ELR (cell line): ENCODE measurements at regions not wholly inside any gene's neighbourhood (a gene's known extent, or its start where the extent isn't known, plus 50 kb on each side); places are given as distances from the start of the nearest gene placed in this dataset.
A peak's percentile ranks its signal among the peaks of the same experiment; 100 is the strongest.

Experiments
- DNase-seq: peaks from one replicate; pipeline ENCODE4 v3.0.0-alpha.2; 2015; ENCODE audit warnings: low read depth

DNA sequence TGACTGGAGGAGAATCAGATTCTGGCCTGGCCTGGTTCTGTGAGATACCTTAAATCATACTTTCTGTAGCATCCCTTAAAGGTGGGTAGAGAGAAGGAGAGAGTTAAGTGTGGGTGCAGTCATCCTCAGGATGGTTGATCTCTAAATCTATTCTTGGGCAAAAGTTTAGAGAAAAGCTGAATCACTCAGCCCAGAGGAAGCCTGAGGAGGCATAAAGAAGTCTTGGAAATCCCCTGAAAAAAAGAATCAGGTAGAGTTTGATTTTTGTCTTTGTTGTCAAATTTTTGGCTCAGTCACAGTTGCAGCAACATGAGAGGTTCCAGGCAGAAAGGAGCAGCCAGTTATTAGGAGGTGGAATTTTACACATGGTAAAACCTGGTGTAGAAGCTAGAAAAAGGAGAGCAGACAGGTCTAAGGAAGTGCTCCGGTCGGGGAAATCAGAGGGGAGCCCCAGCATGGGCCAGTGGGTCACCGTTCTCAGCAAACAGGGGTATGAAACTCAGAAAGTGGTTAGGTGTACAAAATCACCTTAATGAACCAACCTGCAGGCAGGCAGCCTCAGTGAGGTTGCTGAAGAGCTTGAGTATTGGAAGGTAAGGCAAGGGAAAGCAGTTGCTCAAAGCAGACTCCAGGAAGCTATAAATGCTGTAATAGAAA lies 116.2 kb upstream of the CNTLN start:
- peak; percentile 42 for DNase-seq

DNA sequence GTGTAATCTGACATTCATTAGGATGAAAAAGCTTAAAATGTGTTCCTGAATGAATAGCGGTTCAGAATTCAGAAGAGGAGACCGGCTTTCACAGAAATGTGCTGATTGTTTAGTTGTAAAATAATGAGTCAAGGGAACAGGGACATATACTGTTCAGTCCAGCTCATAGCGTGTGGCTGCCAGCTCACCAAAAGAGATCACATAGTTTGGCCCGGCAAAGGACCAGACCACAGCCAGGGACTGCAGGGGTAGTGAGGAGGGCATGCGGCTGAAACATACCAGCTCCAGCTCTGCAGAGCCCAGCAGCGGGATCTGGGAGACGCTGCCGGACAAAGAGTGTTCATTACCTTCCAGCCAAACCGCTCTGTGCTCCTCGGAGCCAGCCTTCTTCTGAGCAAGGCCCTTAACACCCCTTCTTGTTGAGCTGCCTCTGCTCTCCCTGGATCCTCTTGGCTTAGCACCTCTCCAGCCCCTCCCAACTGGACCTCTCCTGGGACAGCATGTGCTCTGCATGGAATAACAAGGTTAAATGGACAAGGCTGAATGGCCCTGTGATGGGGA lies 116.8 kb upstream of the CNTLN start:
- peak; percentile 87 for DNase-seq

GRCh38 chr9:17013891-17014290 lies 120.9 kb upstream of the CNTLN start:
- no peak for DNase-seq

- DNase-seq: no peak
These were observed 121.8 kb upstream of the CNTLN start for GRCh38 chr9:17013010-17013409.

GRCh38 chr9:17011880-17012279 lies 123.0 kb upstream of the CNTLN start:
- DNase-seq: no peak

DNA sequence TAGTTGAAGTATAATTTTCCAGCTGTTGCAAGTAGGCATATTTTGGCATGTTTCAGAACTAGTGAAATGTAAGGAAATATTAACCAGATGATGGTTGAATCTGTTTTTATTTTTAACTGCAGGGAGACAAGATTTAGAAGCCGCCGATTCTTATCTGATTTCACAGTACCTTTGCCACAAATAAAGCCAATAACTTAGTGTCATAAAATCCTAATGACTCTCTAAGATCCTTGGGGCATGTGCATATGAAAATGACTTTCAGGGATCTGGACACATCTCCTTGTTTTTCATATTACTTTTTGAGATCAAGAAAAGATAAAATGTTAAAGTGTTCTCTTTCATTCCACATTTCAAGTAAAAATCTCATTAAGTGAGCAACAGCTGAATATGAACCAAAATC lies 125.8 kb upstream of the CNTLN start:
- DNase-seq: no peak

DNA sequence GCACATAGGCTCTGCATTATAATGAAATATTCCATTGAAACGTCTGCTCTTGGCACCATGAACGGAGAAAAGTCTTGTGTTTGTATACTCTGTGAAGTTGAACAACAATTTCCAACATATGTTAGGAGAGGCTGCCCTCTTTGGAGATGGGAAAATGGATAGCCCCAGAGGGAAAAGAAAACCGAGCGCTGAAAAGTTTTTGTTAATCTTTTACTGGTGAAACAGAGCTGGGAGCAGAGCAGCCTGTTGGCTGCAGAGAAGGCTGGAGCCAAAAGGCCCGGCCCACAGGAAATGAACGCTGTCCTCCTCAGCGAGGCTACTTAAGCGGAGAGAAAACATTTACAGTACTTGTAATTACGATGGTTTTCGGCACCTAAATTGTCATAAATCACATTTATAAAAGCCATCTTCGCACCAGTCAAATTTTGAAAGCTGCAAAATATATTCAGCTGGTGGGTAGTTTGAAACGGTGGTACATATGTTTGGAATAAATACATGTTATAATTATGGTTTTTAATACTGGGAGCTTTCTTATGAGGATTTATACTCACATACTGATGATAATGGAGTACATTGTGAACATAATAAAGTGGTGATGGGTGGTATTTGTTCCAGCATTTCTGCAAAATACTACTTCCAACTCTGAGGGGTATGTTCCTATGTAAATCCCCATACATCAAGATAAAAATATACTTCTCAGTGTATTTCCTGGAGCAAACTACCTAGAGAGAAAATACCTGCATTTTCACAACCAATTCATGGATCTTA lies 129.6 kb upstream of the CNTLN start:
- peak; percentile 78 for DNase-seq

- peak; percentile 69 for DNase-seq
These were observed 130.3 kb upstream of the CNTLN start for GRCh38 chr9:17004500-17004899.

GRCh38 chr9:17003576-17004240 lies 131.1 kb upstream of the CNTLN start:
- DNase-seq: peak; percentile 66

DNA sequence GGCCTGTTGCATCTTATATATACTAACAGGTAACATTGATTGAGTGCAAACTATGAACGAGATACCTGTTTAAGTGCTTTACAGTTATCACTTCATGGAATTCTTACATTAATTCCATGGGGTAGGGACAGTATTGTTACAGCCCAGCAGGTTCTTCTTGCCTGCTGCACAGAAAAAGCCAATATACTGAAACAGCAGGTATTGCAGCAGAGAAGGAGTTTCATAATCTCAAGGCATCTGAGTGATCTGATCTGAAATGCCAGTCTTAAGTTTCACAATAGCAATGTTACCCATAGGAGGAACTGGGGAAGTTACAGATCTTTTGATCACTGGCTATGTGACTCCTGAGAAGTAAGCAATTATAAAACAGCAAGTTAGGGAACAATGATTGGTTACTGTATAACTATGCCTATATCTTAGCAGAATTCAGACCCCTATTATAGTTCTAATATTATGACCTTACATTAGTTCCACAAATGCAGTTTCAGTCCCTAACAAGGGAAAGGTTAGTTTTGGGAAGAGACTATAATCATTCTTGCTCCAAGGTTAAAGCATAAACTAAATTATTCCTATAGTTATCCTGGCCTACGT lies 126.5 kb upstream of the BNC2 start:
- DNase-seq: no peak

DNA sequence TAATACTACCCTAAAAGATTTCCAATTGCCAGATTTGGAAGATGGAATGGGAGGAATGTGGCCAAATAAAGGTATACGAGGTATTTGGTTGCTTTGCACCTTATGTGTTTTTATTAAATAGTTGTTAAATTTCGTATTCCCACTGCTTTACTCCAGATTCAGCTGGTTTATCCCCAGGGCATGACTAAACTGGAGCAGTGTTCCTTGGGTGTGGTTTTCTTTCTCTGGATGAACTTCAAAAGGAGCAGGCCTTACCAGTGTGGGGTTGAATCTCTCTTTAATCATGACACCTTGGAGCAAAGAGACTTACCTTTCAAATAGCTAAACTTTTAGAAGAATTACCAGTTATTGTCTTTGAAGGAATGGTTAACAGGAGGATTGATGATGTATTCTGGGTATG lies 121.7 kb upstream of the BNC2 start:
- no peak for DNase-seq

GRCh38 chr9:16987026-16987425 lies 116.6 kb upstream of the BNC2 start:
- DNase-seq: peak; percentile 22

DNA sequence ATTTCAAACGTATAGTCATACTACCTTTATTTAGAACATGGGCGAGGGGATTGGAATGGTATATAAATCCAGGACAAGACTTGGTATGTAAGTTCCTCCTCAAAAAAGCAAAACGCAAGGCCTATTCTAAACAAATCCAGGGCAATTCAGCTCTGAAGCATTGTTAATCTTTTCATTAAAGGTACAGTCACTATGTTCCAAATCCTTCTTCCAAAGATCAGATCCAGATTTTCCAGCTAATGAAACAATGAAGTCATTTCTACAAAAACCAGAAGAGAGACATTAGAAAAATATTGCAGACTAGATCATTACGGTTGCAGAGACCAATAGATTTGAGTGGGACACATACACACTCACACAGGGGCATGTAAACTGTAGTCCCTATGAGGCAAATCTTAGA lies 116.1 kb upstream of the BNC2 start:
- no peak for DNase-seq

GRCh38 chr9:16985559-16986348 lies 115.3 kb upstream of the BNC2 start:
- peak; percentile 45 for DNase-seq

- no peak for DNase-seq
These were observed 112.4 kb upstream of the BNC2 start for GRCh38 chr9:16982780-16983310.

DNA sequence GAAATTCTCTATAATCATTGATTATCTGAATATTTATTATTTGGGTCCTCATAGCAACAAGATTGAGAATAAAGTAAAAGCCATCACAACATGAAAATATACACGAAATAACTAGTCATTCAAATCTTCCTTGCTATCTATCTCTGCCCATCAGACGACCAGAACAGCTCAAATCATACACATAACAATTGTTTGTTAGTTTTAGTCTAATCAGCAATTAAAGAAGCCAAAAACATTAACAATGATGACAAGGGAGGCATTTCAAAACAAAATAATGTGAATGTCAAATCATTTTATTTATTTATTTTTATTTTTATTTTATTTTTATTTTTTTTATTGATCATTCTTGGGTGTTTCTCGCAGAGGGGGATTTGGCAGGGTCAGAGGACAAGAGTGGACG lies 106.0 kb upstream of the BNC2 start:
- DNase-seq: no peak

GRCh38 chr9:16974436-16974835 lies 104.0 kb upstream of the BNC2 start:
- no peak for DNase-seq

DNA sequence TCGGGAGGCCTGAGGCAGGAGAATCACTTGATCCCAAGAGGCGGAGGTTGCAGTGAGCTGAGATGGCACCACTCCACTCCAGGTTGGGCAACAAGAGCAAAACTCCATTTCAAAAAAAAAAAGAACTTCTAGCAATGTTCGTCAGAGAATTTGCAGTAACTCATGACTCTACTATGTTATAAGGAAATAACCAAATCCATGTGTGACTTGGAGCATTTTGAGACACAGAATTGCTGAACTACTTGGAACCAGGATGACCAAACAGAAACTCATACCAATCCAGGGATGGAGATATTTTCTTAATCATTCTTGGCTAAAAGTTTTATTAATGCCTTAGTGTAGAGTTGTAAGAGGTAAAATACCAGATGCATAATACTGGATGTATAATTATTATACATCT lies 99.9 kb upstream of the BNC2 start:
- no peak for DNase-seq

DNA sequence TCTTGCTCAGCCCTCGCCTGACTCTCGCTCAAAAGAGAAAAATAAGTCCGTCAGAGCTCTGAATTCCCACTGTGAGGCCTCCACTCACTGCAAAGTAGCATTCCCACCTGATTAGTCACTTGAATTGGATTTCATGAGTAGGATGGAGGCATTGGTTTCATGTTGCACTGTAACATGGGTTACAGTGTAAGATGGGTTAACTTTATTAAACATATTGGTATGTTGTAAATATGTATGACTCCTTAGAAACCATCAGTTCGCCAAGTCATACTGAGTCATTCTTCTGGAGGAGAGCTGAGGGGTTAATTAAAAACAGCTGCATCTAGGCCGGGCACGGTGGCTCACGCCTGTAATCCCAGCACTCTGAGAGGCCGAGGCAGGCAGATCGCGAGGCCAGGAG lies 93.8 kb upstream of the BNC2 start:
- DNase-seq: peak; percentile 99

DNA sequence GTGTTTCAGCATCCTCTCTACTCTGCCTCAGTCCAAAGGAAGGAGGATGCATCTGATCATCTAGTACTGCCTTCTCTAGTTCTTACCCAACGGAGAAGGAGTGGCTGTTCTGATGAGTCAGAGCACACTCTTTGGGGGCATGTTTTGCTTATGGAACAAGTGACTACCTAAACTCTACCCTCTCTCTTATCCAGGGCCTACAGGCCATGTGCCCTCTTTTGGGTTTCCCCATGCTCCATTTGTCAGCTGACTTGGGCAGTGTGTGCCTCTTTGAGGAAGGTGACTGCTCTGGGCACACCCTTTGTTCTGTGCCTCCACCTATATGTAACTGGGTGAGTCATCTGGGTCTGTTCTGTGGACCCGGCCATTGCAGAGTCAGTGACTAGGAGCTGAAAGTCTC lies 89.6 kb upstream of the BNC2 start:
- peak; percentile 73 for DNase-seq

DNA sequence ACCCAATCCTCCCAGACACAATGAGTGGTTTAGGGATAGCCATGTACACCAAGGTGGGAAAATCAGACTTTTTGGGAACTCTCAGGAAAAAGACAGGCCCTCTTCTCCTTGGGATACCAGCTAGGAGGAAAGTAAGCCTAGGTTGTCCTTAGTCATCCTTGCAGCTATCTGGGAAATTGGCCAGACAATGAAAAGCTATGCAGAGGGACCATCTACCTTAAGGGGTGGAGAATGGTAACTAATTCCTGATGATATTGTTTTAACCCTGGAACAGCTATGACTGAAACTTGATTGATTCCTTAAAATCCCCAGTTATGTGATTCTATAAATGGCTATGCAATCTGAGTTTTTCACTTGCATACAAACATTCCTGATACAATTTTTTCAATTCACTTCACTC lies 88.9 kb upstream of the BNC2 start:
- DNase-seq: peak; percentile 35

GRCh38 chr9:16954040-16954439 lies 83.6 kb upstream of the BNC2 start:
- no peak for DNase-seq
